ENCODE measurements at regions not wholly inside any gene's neighbourhood (a gene's known extent, or its start where the extent isn't known, plus 50 kb on each side); places are given as distances from the start of the nearest gene placed in this dataset.
"Not testable (repeated sequence)": the region's sequence is repeated elsewhere in the genome, so short reads cannot be mapped to it uniquely, and the experiment has no call there.

DNA sequence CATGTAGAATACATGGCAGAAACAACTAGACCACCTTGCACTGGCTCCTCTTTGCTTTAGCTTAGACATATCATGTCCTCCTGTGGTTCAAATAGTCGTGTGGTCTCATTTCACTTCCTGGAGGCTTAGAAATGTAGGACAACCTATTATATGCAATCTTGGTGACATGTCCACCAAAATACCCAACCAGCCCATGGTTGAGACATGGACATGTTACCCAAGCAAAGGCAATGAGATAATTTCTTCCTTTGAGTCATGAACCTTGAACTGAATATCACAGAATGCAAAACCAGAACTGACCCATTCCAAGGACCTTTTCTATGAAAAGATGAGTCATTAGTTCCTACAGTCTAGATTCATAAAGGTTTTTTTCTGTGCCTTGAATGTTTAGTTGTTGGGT is 309.0 kb upstream of the MDFIC2 start:
- DNase-seq = no peak

DNA sequence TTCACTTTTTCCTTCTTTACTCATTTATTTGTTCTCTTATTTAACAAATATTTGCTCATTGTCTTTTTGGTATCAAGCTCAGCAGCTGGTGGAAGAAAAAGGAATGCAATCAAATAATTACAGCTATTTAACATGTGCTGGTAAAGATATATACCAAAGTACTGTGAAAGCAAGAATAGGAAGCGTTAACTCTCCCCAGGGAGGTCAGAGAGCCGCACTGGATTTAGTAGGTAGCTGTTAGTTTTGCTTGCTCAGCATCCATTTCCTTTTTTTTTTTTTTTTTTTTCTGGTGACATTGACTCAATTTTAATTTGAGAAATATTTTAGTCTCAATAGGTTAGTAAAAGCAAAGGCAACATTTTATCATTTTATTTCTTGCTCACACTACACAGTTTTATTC is 308.5 kb upstream of the MDFIC2 start:
- DNase-seq = no peak

DNA sequence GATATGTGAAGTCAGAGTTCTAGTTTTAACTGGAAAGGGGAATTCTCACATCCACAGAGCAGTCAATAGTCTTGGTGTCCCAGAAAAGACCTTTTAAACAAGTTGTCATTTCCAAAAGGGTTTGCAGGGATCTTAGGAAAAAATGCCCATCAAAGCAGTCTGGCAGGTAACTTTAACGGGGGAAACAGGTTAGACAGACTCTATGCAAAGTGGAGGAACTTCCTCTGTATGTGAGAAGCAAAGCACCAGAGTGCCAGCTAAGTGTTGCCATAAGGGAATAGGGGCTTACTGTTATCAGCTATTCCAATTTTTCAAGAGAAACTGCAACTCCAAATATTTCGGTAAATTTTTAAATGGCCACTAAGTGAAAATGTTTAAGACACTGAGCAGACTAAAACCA is 307.9 kb upstream of the MDFIC2 start:
- no peak for DNase-seq

DNA sequence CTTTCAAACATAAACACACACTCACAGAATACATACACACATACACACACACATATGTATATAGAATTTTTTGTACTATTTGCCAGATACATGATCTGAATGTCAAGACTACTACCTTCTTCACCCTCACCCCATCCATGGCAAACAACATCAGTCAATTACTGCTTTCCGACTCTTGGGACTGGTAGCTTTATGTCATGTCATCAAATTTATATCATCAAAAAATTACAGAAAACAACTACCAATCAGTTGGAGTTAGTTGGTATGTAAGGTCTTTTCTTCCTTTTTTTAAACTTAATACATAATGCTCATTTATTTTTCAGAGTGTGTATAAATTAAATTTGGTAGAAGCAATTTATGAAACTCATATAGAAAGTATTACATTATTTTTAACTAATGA is 305.7 kb upstream of the MDFIC2 start:
- DNase-seq = no peak

DNA sequence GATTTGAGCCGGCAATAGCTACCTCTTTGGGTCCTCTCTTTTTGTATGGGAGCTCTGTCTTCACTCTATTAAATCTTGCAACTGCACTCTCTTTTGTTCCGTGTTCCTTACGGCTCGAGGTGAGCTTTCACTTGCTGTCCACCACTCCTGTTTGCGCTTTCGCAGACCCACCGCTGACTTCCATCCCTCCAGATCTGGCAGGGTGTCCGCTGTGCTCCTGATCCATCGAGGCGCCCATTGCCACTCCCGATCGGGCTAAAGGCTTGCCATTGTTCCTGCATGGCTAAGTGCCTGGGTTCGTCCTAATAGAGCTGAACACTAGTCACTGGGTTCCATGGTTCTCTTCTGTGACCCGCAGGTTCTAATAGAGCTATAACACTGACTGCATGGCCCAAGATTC is 304.9 kb upstream of the MDFIC2 start:
- not testable (repeated sequence) for DNase-seq

DNA sequence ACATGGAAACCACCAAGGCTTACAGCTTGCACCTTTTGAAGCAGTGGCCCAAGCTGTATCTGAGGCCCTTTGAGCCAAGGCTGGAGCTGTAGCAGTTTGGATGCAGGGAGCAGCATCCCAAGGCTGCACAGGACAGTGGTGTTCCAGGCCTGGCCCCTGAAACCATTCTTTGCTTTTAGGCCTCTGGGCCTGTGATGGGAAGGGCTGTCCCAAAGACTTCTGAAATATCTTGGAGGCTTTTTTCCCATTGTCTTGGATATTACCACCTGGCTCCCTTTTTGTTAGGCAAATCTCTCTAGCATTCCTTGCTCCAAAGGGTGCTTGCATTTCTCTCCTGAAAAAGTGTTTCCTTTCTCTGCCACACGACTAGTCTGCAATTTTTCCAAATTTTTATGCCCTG is 302.8 kb upstream of the MDFIC2 start:
- no peak for DNase-seq

DNA sequence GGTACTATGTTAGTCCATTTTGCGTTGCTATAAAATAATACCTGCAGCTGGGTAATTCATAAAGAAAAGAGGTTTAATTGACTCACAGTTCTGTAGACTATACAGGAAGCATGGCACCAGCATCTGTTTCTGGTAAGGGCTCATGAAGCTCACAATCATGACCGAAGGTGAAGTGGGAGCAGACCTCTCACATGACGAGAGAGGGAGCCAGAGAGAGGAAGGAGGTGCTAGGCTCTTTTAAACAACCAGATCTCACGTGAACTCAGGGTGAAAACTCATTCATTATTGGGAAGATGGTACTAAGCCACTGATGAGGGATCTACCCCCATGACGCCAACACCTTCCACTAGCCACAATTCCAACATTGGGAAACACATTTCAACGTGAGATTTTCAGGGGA is 301.7 kb upstream of the MDFIC2 start:
- no peak for DNase-seq

DNA sequence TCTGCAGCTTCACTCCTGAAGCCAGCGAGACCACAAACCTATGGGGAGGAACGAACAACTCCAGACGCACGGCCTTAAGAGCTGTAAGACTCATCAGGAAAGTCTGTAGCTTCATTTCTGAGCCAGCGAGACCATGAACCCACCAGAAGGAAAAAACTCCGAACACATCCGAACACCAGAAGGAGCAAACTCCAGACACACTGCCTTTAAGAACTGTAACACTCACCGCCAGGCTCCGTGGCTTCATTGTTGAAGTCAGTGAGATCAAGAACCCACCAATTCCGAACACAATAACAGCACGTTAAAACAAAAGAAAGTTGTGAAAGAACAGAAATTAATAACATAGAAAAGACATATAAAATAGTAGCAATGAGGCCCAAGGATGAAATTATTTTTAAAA is 300.5 kb upstream of the MDFIC2 start:
- no peak for DNase-seq

DNA sequence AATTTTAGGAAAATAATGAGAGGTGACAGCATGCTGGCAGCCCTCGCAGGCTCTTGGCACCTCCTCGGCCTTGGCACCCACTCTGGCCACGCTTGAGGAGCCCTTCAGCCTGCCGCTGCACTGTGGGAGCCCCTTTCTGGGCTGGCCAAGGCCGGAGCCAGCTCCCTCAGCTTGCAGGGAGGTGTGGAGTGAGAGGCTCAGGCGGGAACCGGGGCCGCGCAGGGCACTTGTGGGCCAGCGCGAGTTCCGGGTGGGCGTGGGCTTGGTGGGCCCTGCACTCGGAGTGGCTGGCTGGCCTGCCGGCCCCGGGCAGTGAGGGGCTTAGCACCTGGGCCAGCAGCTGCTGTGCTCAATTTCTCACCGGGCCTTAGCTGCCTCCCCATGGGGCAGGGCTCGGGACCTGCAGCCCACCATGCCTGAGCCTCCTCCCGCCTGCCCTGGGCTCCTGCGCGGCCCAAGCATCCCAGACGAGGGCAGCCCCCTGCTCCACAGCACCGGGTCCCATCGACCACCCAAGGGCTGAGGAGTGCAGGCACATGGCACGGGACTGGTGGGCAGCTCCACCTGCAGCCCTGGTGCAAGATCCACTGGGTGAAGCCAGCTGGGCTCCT is 299.3 kb upstream of the MDFIC2 start:
- not testable (repeated sequence) for DNase-seq

DNA sequence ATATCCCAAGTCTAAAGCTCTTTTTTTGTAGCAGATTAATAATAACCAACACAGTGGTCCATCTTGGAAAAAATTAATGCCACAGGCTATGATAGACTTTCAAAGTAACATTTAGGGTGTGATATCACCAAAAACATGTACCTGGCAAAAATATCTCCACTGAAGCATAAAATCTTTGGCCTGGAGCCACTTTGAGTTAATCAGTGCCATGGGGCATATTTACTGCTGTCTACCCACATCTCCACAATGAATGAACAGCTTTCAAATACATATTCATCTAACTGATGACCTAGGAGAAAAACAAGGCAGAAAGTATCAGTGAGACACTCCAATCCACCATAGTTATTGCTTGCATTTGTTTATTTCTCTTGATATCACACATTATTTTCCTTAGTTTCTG is 296.0 kb upstream of the MDFIC2 start:
- DNase-seq = no peak

DNA sequence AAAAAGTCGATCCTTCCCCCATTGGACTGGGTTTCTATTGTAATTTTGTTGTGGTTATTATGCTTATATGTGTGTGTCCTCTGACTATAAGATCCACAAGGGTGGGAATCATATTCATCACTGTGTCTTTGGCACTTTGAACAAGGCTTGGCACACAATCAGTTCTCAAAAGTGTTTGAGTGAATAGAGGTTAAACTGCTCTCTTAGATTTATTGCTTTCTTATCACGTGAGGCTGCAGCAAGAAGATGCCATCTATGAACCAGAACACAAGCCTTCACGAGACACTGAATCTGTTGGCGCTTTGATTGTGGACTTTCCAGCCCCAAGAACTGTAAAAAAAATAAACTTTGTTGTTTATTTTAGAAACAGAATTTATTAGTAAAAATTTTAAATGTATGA is 295.0 kb upstream of the MDFIC2 start:
- DNase-seq = no peak

DNA sequence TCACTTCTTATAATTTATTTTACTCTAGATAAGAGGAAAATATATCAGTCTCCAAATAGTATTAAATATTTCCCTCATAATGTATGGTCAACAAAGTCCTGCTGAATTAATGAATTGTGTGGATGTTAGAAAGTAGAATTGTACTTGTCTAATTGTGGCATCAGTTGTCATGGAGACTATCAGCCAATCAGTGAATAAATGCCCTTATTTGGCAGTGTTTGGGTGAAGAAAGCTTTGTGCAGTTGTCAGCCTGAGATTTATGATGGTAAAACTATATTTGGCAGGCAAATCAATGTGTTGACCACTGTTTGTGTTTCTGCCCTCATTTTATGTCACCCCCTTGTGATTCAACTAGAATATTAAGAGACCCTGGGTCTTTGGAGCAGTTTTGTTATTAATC is 293.6 kb upstream of the MDFIC2 start:
- no peak for DNase-seq

DNA sequence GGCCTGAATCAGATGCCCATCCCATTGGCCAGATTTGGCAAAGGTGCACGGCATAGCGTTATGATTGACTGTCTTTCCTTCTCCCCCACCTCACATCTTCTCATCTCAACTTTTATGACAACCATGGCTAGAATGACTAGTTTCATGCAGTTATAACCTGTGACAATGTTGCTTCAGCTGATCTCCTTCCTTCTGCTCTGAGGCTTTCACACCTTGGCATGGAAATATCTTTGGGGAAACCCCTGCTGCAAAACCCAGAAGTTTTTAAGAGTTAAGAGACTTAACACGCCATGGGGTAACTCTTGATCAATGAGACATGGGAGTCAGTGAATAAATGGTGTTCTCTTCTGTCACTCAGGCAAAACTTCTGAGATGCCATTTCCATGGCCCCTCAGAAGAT is 290.7 kb upstream of the MDFIC2 start:
- DNase-seq = no peak

DNA sequence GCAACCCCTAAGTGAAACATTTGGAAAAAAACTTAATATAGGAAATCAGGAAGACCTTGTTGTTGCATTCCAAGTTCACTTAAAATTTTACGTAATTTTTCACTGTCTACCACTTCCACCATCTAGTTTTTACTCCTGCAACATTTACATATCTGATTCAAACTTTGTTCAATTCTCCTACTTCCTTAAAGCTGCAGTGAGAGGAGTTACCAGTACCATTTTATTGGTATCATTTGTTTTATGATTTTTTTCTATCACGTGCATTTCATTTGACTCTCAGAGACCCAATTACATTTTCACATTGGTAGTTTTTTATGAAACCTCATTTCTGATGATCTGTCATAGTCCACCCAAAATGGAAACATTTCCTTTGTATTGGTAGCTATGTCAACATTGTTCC is 284.9 kb upstream of the MDFIC2 start:
- DNase-seq = no peak

DNA sequence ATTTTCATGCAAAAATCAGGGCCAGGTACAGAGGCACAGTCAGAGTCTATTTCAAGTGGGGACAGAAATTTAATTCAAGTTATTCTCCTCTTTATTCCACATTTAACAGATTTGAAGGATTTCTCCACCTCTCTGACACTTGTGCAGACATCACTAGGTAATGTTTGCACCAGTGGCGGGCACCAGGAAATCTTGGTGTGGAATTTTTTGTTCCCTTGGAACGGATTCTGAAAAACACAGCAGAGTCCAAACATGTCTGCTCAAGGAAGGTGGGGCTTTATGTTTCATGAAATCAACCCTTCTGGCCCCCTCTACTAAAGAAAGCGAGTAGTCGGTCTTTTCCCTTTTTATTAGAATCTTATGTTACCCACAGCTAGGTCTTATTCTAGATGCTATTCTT is 271.2 kb upstream of the MDFIC2 start:
- DNase-seq = no peak

DNA sequence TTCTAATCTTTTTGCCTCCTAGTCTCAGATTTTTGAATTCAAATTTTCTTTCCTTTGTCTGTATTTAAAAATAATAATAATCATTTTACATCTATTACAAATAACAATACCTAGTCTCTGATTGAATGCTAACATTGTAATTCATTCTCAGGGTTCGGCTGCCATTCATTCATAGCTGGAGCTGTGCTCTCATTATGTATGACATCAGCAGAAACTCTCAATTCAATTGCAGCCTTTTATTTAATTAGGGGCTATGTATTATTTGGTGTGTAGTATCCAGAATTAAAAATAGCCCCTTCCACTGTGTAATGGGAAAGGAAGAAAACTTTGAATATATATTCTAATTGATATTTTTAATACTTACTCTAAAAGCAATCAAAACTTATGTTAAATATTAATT is 270.4 kb upstream of the MDFIC2 start:
- DNase-seq = no peak

DNA sequence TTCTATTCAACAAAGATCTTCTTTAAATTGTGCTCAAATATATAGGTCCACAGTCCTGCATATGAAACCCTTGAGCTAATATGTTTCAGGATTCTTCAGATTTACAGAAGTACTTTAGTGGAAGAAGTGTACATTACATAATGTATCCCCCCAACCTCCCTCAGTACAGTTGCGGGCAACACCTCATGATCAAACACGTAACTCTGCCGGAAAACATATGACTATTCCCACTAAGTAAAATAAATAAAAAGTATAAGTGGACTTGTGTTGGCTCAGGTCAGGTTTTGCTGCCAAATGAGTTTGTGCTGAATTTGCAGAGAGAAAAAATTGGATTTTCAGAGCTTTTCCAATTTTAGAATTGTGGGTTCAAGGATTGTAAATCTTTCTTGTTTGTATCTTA is 267.6 kb upstream of the MDFIC2 start:
- DNase-seq = no peak

DNA sequence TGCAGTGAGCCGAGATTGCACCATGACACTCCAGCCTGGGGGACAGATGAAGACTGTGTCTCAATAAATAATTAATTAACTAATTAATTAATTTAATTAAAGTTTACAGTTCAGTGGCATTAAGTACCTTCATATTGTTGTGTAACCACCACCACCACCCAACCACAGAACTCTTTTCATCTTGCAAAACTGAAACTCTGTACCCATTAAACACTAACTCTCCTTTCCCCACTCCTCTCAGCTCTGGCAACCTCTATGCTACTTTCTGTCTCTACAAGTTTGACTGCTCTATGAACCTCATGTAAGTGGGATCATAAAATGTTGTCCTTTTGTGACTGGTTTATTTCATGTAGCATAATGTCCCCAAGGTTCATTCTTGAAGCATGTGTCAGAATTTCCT is 259.3 kb upstream of the MDFIC2 start:
- DNase-seq = no peak

DNA sequence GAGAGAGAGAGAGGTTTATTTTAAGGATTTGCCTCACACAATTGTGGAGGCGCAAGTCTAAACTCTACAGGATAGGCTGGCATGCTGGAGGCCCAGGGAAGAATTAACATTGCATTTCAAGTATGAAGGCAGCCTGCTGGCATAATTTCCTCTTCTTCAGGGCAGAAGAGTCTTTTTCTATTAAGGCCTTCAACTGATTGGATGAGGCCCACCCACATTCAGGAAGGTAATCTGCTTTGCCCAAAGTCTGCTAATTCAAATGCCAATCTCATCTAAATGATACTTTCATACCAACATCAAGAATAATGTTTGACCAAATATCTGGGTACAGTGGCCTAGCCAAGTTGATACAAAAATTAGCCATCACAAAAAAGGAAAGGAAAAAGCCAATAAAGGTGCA is 258.1 kb upstream of the MDFIC2 start:
- no peak for DNase-seq

DNA sequence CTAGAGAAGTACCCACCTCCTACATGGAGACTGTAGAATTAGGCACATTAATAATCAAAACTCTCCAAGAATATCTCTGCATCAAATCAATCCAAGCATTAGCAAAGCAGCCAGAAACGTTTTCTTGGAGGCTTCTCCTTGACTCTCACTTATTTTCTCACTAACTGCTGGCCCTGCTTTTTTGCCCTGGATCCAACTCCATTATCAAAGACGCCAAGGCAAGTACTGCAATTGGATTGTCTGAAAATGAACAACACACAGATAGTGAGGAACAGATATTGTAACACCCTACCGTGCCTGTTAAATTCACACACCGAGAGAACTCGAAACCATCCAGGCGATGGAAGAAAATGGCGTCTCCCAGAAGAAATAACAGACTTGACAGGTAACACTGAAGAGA is 256.2 kb upstream of the MDFIC2 start:
- no peak for DNase-seq

DNA sequence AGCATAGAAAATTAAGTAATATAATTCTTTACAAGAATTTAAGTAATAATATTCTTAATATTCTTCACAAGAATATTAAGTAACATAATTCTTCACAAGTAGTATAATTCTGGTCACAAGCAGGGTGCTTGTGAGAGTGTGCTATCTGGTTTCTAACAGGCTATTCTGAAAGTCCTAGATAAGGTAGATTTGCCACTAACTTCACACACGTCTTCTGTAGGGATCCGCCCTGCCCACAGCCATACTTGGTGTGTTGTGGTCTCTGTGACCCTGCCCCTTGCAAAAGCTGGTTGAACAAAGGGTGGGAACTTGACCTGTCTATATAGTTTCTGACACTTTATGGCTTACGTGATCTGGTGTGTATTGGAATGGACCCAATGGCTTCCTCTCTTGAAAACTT is 253.4 kb upstream of the MDFIC2 start:
- DNase-seq = no peak

DNA sequence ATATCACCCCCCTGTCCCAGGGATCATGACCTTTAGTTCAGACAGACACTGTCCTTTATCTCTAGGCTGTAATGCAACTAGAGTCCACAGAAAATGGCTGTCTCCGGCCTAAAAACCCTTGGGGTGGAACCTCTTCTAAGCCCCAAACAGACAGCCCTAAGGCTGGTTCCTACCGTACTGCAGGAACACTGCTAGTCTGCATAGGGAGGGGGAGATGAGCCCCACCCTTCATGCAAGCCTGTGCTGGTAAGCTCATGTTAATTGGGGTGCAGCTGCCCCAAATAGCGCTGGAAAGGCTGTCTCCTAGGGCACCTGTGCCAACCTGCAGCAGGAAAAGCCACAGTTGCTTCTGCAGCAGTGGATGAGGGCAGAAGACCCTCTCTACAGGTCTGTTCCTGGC is 252.1 kb upstream of the MDFIC2 start:
- no peak for DNase-seq

DNA sequence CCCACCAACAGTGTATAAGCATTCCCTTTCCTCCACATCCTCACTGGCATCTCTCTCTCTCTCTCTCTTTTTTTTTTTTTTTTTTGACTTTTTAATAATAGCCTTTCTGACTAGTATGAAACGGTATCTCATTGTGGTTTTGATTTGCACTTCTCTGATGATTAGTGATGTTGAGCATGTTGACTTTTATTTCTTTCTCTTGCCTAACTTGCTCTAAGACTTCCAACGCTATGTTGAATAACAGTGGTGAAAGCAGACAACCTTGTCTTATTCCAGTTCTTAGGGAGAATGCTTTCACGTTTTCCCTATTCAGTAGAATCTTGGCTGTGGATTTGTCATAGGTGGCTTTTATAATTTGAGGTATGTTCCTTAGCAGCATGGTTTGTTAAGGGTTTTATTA is 249.4 kb upstream of the MDFIC2 start:
- DNase-seq = no peak

DNA sequence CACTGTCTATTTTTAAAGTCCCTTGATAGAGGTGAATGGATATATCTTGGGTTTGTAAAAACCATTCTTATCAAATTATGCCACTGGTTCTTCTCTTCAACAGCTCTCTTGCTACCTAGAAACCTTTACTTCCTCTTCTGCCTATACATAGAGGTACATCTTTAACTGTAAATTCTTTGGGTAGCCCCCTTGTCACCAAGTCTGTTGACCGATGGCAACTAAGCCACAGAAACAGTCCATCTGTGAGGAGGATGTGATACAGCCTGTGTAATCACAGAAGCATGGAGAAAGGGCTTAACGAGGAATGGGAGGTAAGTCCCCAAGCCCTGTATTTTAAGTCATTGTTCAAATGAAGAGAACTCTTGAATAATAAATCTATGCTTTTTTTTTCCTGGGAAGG is 246.5 kb upstream of the MDFIC2 start:
- DNase-seq = no peak

DNA sequence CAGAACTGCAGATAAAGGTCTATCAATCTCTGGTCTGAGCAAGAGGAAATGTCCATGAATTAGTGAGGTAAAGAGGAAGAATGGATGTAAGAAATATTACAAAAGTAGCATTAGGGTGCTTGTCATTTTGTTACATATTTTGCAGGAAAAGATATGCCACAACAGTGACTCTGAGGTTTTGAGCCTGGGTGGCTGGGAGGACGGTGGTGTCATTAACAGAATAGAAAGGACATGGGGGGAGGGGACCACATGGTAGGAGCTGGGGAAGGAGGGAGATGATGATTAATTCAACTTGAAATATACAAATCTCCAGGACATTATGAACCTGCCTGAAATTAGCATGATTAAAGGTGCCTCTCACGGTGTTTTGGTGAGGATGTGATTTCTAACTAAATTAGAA is 245.5 kb upstream of the MDFIC2 start:
- DNase-seq = no peak

DNA sequence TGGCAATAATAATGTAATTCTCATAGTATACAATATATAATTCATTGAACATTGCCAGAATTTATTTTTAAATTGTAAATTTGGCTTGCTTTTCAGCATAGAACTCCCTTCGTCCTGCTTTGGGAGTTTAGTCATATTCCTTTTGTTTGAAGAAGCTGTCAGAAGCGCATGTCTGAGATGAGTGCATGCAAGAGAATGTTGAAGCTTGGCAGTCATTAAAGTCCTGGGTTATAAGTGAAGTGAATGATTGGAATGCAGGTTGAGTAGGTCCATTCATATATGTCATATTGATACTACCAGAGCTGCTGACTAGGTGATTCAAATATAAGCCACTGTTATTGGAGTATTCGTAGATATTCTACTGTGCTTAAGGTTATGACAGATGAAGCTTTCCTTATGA is 243.6 kb upstream of the MDFIC2 start:
- DNase-seq = no peak

Measured in activated CD4-positive, alpha-beta T cell treated with anti-CD3 and anti-CD28 coated beads for 1 hour (primary cell).